ENCODE measurements at regions not wholly inside any gene's neighbourhood (a gene's known extent, or its start where the extent isn't known, plus 50 kb on each side); places are given as distances from the start of the nearest gene placed in this dataset.

DNA sequence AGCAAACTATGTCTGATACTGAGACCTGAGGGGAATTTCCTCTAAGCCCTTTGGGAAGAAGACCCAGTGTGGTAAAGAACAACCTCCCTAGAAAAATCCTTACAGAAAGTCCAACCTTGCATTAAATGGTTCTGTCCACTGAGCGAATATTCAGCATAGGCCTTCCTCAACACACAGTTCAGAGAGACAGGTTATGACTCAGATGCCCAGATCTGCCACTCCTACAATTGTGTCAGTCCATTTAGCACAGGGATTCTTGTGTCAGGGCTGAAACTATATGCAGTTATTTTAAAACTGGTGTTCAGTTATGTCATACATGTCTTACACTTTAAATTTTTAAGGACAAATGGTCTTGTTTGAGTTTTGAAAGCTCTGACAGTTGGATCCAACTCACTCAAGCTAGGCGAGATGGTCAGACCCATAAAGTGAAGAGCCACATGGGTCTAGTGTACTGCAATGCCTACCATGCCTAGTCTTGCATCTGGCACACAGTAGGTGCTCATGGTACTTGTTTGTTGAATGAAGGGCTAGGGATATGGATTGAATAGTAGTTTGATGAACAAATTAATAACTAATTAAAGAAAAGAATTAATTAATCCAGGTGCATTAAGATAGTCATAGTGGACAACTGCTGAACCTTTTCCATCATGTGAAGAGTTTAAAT, 207.5 kb upstream of the PWP1 start:
- Histone ChIP-seq H3K27ac (no peak overlapping the region), H3K4me1 (peaks cover 6% of the 10 kb centered on the region), H3K36me3 (no peaks in the 10 kb centered on the region), H3K4me3 (no peak overlapping the region), H3K9me3 (no peaks in the 10 kb centered on the region), H3K27me3 (no peaks in the 10 kb centered on the region)
- DNase-seq (ENCODE audit: low spot score in 2 of 2), result no peak
- TF ChIP-seq CTCF (IDR thresholded peaks at IDR 0.05) (no peak), EP300 (IDR thresholded peaks at IDR 0.05) (no peak), POLR2A (IDR thresholded peaks at IDR 0.05) (no peak), POLR2AphosphoS5 (IDR thresholded peaks at IDR 0.05) (no peak)
- WGBS, result 95% methylated on average over 2 of the region's 2 CpGs

- H3K27ac ChIP-seq, result no peak overlapping the region
- no peaks in the 10 kb centered on the region for H3K9me3 ChIP-seq
- H3K4me1 ChIP-seq, result peaks cover 6% of the 10 kb centered on the region
- no peak for DNase-seq (ENCODE audit: low spot score in 2 of 2)
- WGBS, result 94% methylated on average over 1 of the region's 1 CpG
- H3K36me3 ChIP-seq, result no peaks in the 10 kb centered on the region
- TF ChIP-seq CTCF (IDR thresholded peaks at IDR 0.05) (no peak), POLR2AphosphoS5 (IDR thresholded peaks at IDR 0.05) (no peak), POLR2A (IDR thresholded peaks at IDR 0.05) (no peak), EP300 (IDR thresholded peaks at IDR 0.05) (no peak)
- no peak overlapping the region for H3K4me3 ChIP-seq
- no peaks in the 10 kb centered on the region for H3K27me3 ChIP-seq
Measured at GRCh38 chr12:107478881-107479280, 206.7 kb upstream of the PWP1 start.

GRCh38 chr12:107480836-107481608, 204.6 kb upstream of the PWP1 start:
- Histone ChIP-seq H3K27me3 (no peaks in the 10 kb centered on the region), H3K27ac (no peak overlapping the region), H3K9me3 (no peaks in the 10 kb centered on the region), H3K4me1 (no peaks in the 10 kb centered on the region), H3K4me3 (no peak overlapping the region), H3K36me3 (no peaks in the 10 kb centered on the region)
- WGBS, result 82% methylated on average over 4 of the region's 4 CpGs
- DNase-seq (ENCODE audit: low spot score in 2 of 2), result no peak
- TF ChIP-seq CTCF (IDR thresholded peaks at IDR 0.05) (no peak), EP300 (IDR thresholded peaks at IDR 0.05) (no peak), POLR2A (IDR thresholded peaks at IDR 0.05) (no peak), POLR2AphosphoS5 (IDR thresholded peaks at IDR 0.05) (no peak)

- Histone ChIP-seq H3K9me3 (no peaks in the 10 kb centered on the region), H3K27me3 (no peaks in the 10 kb centered on the region), H3K36me3 (no peaks in the 10 kb centered on the region), H3K4me1 (no peaks in the 10 kb centered on the region), H3K4me3 (no peak overlapping the region), H3K27ac (no peak overlapping the region)
- no peak for TF ChIP-seq CTCF (IDR thresholded peaks at IDR 0.05)
- no peak for TF ChIP-seq POLR2A (IDR thresholded peaks at IDR 0.05)
- TF ChIP-seq EP300 (IDR thresholded peaks at IDR 0.05), result no peak
- TF ChIP-seq POLR2AphosphoS5 (IDR thresholded peaks at IDR 0.05), result no peak
- WGBS, result 84% methylated on average over 3 of the region's 3 CpGs
- no peak for DNase-seq (ENCODE audit: low spot score in 2 of 2)
Measured at GRCh38 chr12:107484230-107484629, 201.4 kb upstream of the PWP1 start.

- TF ChIP-seq POLR2A (IDR thresholded peaks at IDR 0.05) (no peak), POLR2AphosphoS5 (IDR thresholded peaks at IDR 0.05) (no peak), EP300 (IDR thresholded peaks at IDR 0.05) (no peak), CTCF (IDR thresholded peaks at IDR 0.05) (no peak)
- DNase-seq (ENCODE audit: low spot score in 2 of 2), result no peak
- no peaks in the 10 kb centered on the region for H3K27me3 ChIP-seq
- H3K36me3 ChIP-seq, result no peaks in the 10 kb centered on the region
- no peak overlapping the region for H3K4me3 ChIP-seq
- H3K4me1 ChIP-seq, result no peaks in the 10 kb centered on the region
- WGBS, result 93% methylated on average over 1 of the region's 1 CpG
- H3K27ac ChIP-seq, result no peak overlapping the region
- no peaks in the 10 kb centered on the region for H3K9me3 ChIP-seq
Measured at GRCh38 chr12:107484941-107485340, 200.7 kb upstream of the PWP1 start.
